Cardiac muscle cell (in vitro differentiated cells and primary cell): ENCODE measurements at regions not wholly inside any gene's neighbourhood (a gene's known extent, or its start where the extent isn't known, plus 50 kb on each side); places are given as distances from the start of the nearest gene placed in this dataset.
"Not testable (repeated sequence)": the region's sequence is repeated elsewhere in the genome, so short reads cannot be mapped to it uniquely, and the experiment has no call there.

Experiments
- DNase-seq, 2 donors: peaks; one replicate each; pipeline versions ENCODE4 v3.0.0 to v3.0.0-alpha.2; 2010 to 2017; ENCODE audit warnings: low read depth in 1 of 2, low spot score in 1 of 2
- H3K27ac ChIP-seq: fragments of 200-600 bp; sonication (generic); 2 replicates; pipeline ENCODE4 v1.5.1; 2016
- H3K27me3 ChIP-seq: fragments of 200-600 bp; sonication (generic); 2 replicates; pipeline ENCODE4 v1.6.0; 2016; ENCODE audit warnings: control low read depth
- H3K36me3 ChIP-seq: fragments of 200-600 bp; sonication (generic); 2 replicates; pipeline ENCODE4 v1.5.1; 2016; ENCODE audit warnings: control low read depth
- H3K4me1 ChIP-seq: fragments of 200-600 bp; sonication (generic); 2 replicates; pipeline ENCODE4 v1.8.1; 2017; ENCODE audit warnings: low read depth, mild to moderate bottlenecking, mixed run types
- H3K4me3 ChIP-seq: fragments of 200-600 bp; sonication (generic); 2 replicates; pipeline ENCODE4 v1.5.1; 2016; ENCODE audit warnings: mild to moderate bottlenecking
- H3K9me3 ChIP-seq: fragments of 200-600 bp; sonication (generic); 2 replicates; pipeline ENCODE4 v1.5.1; 2017; ENCODE audit warnings: low read depth, mild to moderate bottlenecking, control low read depth
- CTCF ChIP-seq: IDR thresholded peaks from 2 replicates; pipeline ENCODE4 v1.5.1; 2012; ENCODE audit warnings: low read depth, mild to moderate bottlenecking, low read length

GRCh38 chr13:44867825-44868224 lies 121.4 kb downstream of the NUFIP1 start:
- Histone ChIP-seq H3K36me3 (no peaks in the 10 kb centered on the region), H3K4me1 (no peaks in the 10 kb centered on the region), H3K4me3 (no peak overlapping the region), H3K27me3 (no peaks in the 10 kb centered on the region), H3K27ac (no peak overlapping the region), H3K9me3 (no peaks in the 10 kb centered on the region)
- TF ChIP-seq CTCF = no peak
- peak in 1 of 2 donors; percentile 57 for DNase-seq

- Histone ChIP-seq H3K4me1 (no peaks in the 10 kb centered on the region), H3K9me3 (no peaks in the 10 kb centered on the region), H3K27me3 (no peaks in the 10 kb centered on the region), H3K36me3 (no peaks in the 10 kb centered on the region), H3K4me3 (no peak overlapping the region), H3K27ac (no peak overlapping the region)
- no peak for TF ChIP-seq CTCF
- DNase-seq = no peak
These were observed 122.8 kb downstream of the NUFIP1 start for GRCh38 chr13:44866411-44866911.

GRCh38 chr13:44865722-44866410 lies 123.4 kb downstream of the NUFIP1 start:
- Histone ChIP-seq H3K27ac (no peak overlapping the region), H3K27me3 (no peaks in the 10 kb centered on the region), H3K9me3 (no peaks in the 10 kb centered on the region), H3K4me3 (no peak overlapping the region), H3K36me3 (no peaks in the 10 kb centered on the region), H3K4me1 (no peaks in the 10 kb centered on the region)
- TF ChIP-seq CTCF = no peak
- no peak for DNase-seq

- not testable (repeated sequence) for H3K4me1 ChIP-seq, DNase-seq, H3K4me3 ChIP-seq, H3K9me3 ChIP-seq, H3K27ac ChIP-seq, H3K27me3 ChIP-seq, H3K36me3 ChIP-seq
These were observed 125.6 kb downstream of the NUFIP1 start for GRCh38 chr13:44863641-44864040.

- DNase-seq = no peak
- Histone ChIP-seq H3K9me3 (no peaks in the 10 kb centered on the region), H3K4me3 (no peak overlapping the region), H3K4me1 (no peaks in the 10 kb centered on the region), H3K27me3 (no peaks in the 10 kb centered on the region), H3K27ac (no peak overlapping the region), H3K36me3 (no peaks in the 10 kb centered on the region)
- TF ChIP-seq CTCF = no peak
These were observed 128.8 kb downstream of the NUFIP1 start for GRCh38 chr13:44860454-44860853.

GRCh38 chr13:44857736-44858135 lies 131.5 kb downstream of the NUFIP1 start:
- H3K36me3 ChIP-seq = no peaks in the 10 kb centered on the region
- no peak overlapping the region for H3K4me3 ChIP-seq
- no peak overlapping the region for H3K27ac ChIP-seq
- H3K4me1 ChIP-seq = peaks cover 5% of the 10 kb centered on the region
- H3K9me3 ChIP-seq = no peaks in the 10 kb centered on the region
- no peak for TF ChIP-seq CTCF
- no peaks in the 10 kb centered on the region for H3K27me3 ChIP-seq
- DNase-seq = no peak
